Liver (tissue), 8 donors: ENCODE measurements at regions not wholly inside any gene's neighbourhood (a gene's known extent, or its start where the extent isn't known, plus 50 kb on each side); places are given as distances from the start of the nearest gene placed in this dataset.

Experiments
- DNase-seq: peaks from one replicate; pipeline ENCODE4 v3.0.0-alpha.2; 2017; ENCODE audit warnings: low spot score
- H3K27ac ChIP-seq, 2 donors: one replicate each; pipeline ENCODE4 v1.7.0; 2013; ENCODE audit warnings: inconsistent platforms in 2 of 2, low read length in 2 of 2, control low read depth in 1 of 2, low read depth in 1 of 2, mild to moderate bottlenecking in 1 of 2
- H3K27me3 ChIP-seq, 4 donors: one replicate each; pipeline versions ENCODE4 v1.6.1 to v1.7.0; 2013; ENCODE audit warnings: low read length in 3 of 4, inconsistent platforms in 1 of 4, mild to moderate bottlenecking in 1 of 4, moderate library complexity in 1 of 4; ENCODE audit not compliant: control insufficient read depth in 4 of 4, insufficient read depth in 4 of 4
- H3K36me3 ChIP-seq, 4 donors: one replicate each; pipeline versions ENCODE4 v1.6.1 to v1.7.0; 2013; ENCODE audit warnings: low read length in 3 of 4, mild to moderate bottlenecking in 3 of 4, low read depth in 1 of 4, moderate library complexity in 1 of 4; ENCODE audit not compliant: control insufficient read depth in 4 of 4, insufficient read depth in 3 of 4
- H3K4me1 ChIP-seq, 4 donors: one replicate each; pipeline versions ENCODE4 v1.6.1 to v1.7.0; 2013; ENCODE audit warnings: low read length in 3 of 4, mild to moderate bottlenecking in 3 of 4, moderate library complexity in 1 of 4; ENCODE audit not compliant: control insufficient read depth in 4 of 4, insufficient read depth in 4 of 4
- H3K4me3 ChIP-seq, 3 donors: one replicate each; pipeline versions ENCODE4 v1.6.1 to v1.7.0; 2013; ENCODE audit warnings: low read length in 3 of 3, control low read depth in 1 of 3, low read depth in 1 of 3, mild to moderate bottlenecking in 1 of 3
- H3K9ac ChIP-seq, 2 donors: one replicate each; pipeline ENCODE4 v1.7.0; 2013; ENCODE audit warnings: low read length in 2 of 2, mild to moderate bottlenecking in 2 of 2, moderate library complexity in 2 of 2, control low read depth in 1 of 2, low read depth in 1 of 2
- H3K9me3 ChIP-seq, 4 donors: one replicate each; pipeline versions ENCODE4 v1.6.1 to v1.7.0; 2013; ENCODE audit warnings: low read length in 3 of 4; ENCODE audit not compliant: control insufficient read depth in 4 of 4
- CTCF ChIP-seq: fragments of 150-350 bp; IDR thresholded peaks from 2 replicates; pipeline ENCODE4 v1.5.1; 2017; ENCODE audit warnings: improper control_type of control experiment, low read depth, low read length; ENCODE audit not compliant: missing input control
- EGR1 ChIP-seq, 2 donors: IDR thresholded peaks; 2 replicates each; pipeline ENCODE4 v1.6.1; 2016 to 2018; ENCODE audit warnings: antibody characterized with exemption in 2 of 2, low read depth in 2 of 2
- FOXA1 ChIP-seq: IDR thresholded peaks from 2 replicates; pipeline ENCODE4 v1.6.1; 2016; ENCODE audit warnings: antibody characterized with exemption
- FOXA2 ChIP-seq: IDR thresholded peaks from 2 replicates; pipeline ENCODE4 v1.6.1; 2016; ENCODE audit warnings: antibody characterized with exemption
- GABPA ChIP-seq, 2 donors: IDR thresholded peaks in 1 of 2; conservative IDR thresholded peaks in 1 of 2; 2 replicates each; pipeline ENCODE4 v1.6.1; 2016; ENCODE audit warnings: antibody characterized with exemption in 2 of 2, mild to moderate bottlenecking in 1 of 2, moderate library complexity in 1 of 2
- HNF4A ChIP-seq, 2 donors: conservative IDR thresholded peaks; 2 replicates each; pipeline ENCODE4 v1.6.1; 2016; ENCODE audit warnings: antibody characterized with exemption in 2 of 2, mild to moderate bottlenecking in 2 of 2
- HNF4G ChIP-seq: IDR thresholded peaks from 2 replicates; pipeline ENCODE4 v1.6.1; 2016; ENCODE audit warnings: antibody characterized with exemption
- JUND ChIP-seq, 2 donors: IDR thresholded peaks; 2 replicates each; pipeline ENCODE4 v1.6.1; 2016; ENCODE audit warnings: antibody characterized with exemption in 2 of 2
- NR2F2 ChIP-seq: IDR thresholded peaks from 2 replicates; pipeline ENCODE4 v1.6.1; 2016; ENCODE audit warnings: antibody characterized with exemption
- RAD21 ChIP-seq, 2 donors: IDR thresholded peaks; 2 replicates each; pipeline ENCODE4 v1.6.1; 2016; ENCODE audit warnings: antibody characterized with exemption in 2 of 2, mild to moderate bottlenecking in 2 of 2
- RXRA ChIP-seq, 2 donors: IDR thresholded peaks; 2 replicates each; pipeline ENCODE4 v1.6.1; 2017 to 2018; ENCODE audit warnings: antibody characterized with exemption in 2 of 2, mild to moderate bottlenecking in 1 of 2
- SP1 ChIP-seq: IDR thresholded peaks from 2 replicates; pipeline ENCODE4 v1.6.1; 2018; ENCODE audit warnings: antibody characterized with exemption, mild to moderate bottlenecking
- TAF1 ChIP-seq: conservative IDR thresholded peaks from 2 replicates; pipeline ENCODE4 v1.6.1; 2016; ENCODE audit warnings: antibody characterized with exemption, mild to moderate bottlenecking
- YY1 ChIP-seq: IDR thresholded peaks from 2 replicates; pipeline ENCODE4 v1.6.1; 2016; ENCODE audit warnings: antibody characterized with exemption, mild to moderate bottlenecking
- ZBTB33 ChIP-seq: IDR thresholded peaks from 2 replicates; pipeline ENCODE4 v1.6.1; 2016; ENCODE audit warnings: antibody characterized with exemption
- WGBS: extraction: QIAGEN DNeasy Blood & Tissue Kit; methylation state at CpG from one replicate; pipeline ENCODE4 v1.1.7; 2013; 5-methylcytosine and 5-hydroxymethylcytosine counted together
- TF ChIP-seq, protein P1 (sequence below): IDR thresholded peaks from 2 replicates; pipeline ENCODE4 v1.6.1; 2016; ENCODE audit warnings: antibody characterized with exemption
- TF ChIP-seq, protein P2 (sequence below): IDR thresholded peaks from 2 replicates; pipeline ENCODE4 v1.6.1; 2016; ENCODE audit warnings: antibody characterized with exemption
- donor health status: healthy.
- donor health status: healthy.
- donor health status: healthy.
- donor health status: healthy.
- donor health status: healthy.

GRCh38 chr20:57991211-57991881 is 237.1 kb downstream of the ANKRD60 start:
- TF ChIP-seq, protein P1, sequence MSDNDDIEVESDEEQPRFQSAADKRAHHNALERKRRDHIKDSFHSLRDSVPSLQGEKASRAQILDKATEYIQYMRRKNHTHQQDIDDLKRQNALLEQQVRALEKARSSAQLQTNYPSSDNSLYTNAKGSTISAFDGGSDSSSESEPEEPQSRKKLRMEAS = no peak
- no peak for TF ChIP-seq RXRA (IDR thresholded peaks at IDR 0.05)
- no peak for TF ChIP-seq HNF4A (conservative IDR thresholded peaks at IDR 0.05)
- TF ChIP-seq EGR1 (IDR thresholded peaks at IDR 0.05; ENCODE audit: low read depth in 2 of 2) = no peak
- no peak for TF ChIP-seq GABPA (IDR thresholded peaks at IDR 0.05 in 1 of 2, conservative IDR thresholded peaks at IDR 0.05 in 1 of 2)
- TF ChIP-seq CTCF = no peak
- TF ChIP-seq HNF4G = no peak
- TF ChIP-seq RAD21 (IDR thresholded peaks at IDR 0.05) = no peak
- no peak for TF ChIP-seq SP1
- no peak for TF ChIP-seq ZBTB33
- TF ChIP-seq FOXA2 = no peak
- TF ChIP-seq, protein P2, sequence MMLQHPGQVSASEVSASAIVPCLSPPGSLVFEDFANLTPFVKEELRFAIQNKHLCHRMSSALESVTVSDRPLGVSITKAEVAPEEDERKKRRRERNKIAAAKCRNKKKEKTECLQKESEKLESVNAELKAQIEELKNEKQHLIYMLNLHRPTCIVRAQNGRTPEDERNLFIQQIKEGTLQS = no peak
- TF ChIP-seq JUND (IDR thresholded peaks at IDR 0.05) = no peak
- no peak for TF ChIP-seq TAF1
- TF ChIP-seq FOXA1 = no peak
- TF ChIP-seq NR2F2 = no peak
- TF ChIP-seq YY1 = no peak
- no peak for DNase-seq
- Histone ChIP-seq H3K4me1 (no peaks in the 10 kb centered on the region), H3K4me3 (no peak overlapping the region), H3K27ac (no peak overlapping the region), H3K9me3 (no peaks in the 10 kb centered on the region), H3K27me3 (peaks cover 0 to 2% (median 0%) of the 10 kb centered on the region in 4 donors), H3K9ac (no peak overlapping the region), H3K36me3 (no peaks in the 10 kb centered on the region)
- WGBS = 79% methylated on average over 14 of the region's 14 CpGs

DNA sequence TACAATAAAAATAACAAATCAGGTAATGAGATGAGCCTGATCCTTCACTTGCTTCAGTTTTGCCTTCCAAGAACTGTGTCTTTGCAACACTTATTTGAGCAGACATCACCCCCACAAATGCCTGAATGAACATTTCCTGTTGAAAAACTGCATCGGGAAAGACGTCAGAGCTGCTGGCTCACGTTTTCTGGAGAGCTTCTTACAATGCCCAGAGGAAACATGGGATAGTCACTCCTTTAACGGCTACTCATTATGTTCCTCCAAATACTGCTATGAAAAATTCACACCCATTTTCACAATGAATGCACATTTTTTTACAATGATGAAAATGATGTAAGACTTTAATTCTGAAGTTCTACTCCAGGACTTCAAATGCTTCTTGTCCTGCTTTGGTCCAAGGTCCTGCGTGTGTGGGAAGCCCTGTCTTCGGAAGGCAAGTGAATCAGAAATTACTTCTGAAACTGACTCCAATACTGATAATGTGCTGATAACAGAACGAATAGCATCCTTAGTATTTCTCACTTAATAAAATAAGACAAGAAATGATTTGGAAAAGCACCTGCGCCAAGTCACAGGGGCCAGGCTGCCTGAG is 238.0 kb downstream of the ANKRD60 start:
- no peaks in the 10 kb centered on the region for H3K36me3 ChIP-seq
- no peak for TF ChIP-seq FOXA1
- no peaks in the 10 kb centered on the region for H3K4me1 ChIP-seq
- peaks cover 0 to 2% (median 0%) of the 10 kb centered on the region in 4 donors for H3K27me3 ChIP-seq
- H3K9me3 ChIP-seq = no peaks in the 10 kb centered on the region
- H3K9ac ChIP-seq = no peak overlapping the region
- DNase-seq = no peak
- no peak overlapping the region for H3K4me3 ChIP-seq
- 47% methylated on average over 8 of the region's 8 CpGs for WGBS
- no peak overlapping the region for H3K27ac ChIP-seq
